Tibial artery (tissue), 4 donors: ENCODE measurements at regions not wholly inside any gene's neighbourhood (a gene's known extent, or its start where the extent isn't known, plus 50 kb on each side); places are given as distances from the start of the nearest gene placed in this dataset.

Experiments
- DNase-seq, 2 donors: peaks; one replicate each; pipeline ENCODE4 v3.0.0-alpha.2; 2019
- H3K27ac ChIP-seq, 2 donors: fragments of 200-600 bp; sonication (generic) in 1 of 2; 1 replicate in 1 of 2; 2 replicates in 1 of 2; pipeline ENCODE4 v1.5.1; 2018 to 2019; ENCODE audit warnings: mild to moderate bottlenecking in 1 of 2
- H3K27me3 ChIP-seq, 2 donors: fragments of 200-600 bp; sonication (generic) in 1 of 2; one replicate each; pipeline versions ENCODE4 v1.5.1 to v1.6.0; 2016 to 2019
- H3K36me3 ChIP-seq, 3 donors: fragments of 200-600 bp; sonication (generic) in 2 of 3; one replicate each; pipeline ENCODE4 v1.5.1; 2016 to 2019; ENCODE audit warnings: mild to moderate bottlenecking in 2 of 3
- H3K4me1 ChIP-seq, 4 donors: fragments of 200-600 bp; sonication (generic) in 2 of 4; 1 replicate in 3 of 4; 2 replicates in 1 of 4; pipeline ENCODE4 v1.5.1; 2016 to 2019
- H3K4me3 ChIP-seq, 2 donors: fragments of 200-600 bp; sonication (generic) in 1 of 2; 1 replicate in 1 of 2; 2 replicates in 1 of 2; pipeline ENCODE4 v1.5.1; 2018 to 2019; ENCODE audit warnings: mild to moderate bottlenecking in 2 of 2
- H3K9me3 ChIP-seq, 3 donors: fragments of 200-600 bp; sonication (generic) in 1 of 3; one replicate each; pipeline ENCODE4 v1.5.1; 2016 to 2019
- CTCF ChIP-seq, 2 experiments: fragments of 200-600 bp in 1 of 2; fragments of 450-650 bp in 1 of 2; IDR thresholded peaks; one replicate each; pipeline ENCODE4 v1.5.1; 2017 to 2019; ENCODE audit warnings: antibody characterized with exemption in 2 of 2, mild to moderate bottlenecking in 1 of 2, moderate library complexity in 1 of 2
- intact Hi-C: fragments of 100-400 bp; cut with DNase I; formaldehyde crosslinking; loops from one replicate; pipeline ENCODE4 v1.15.0; 2023; ENCODE audit warnings: low total_unique reads

GRCh38 chr2:103809941-103810441 is 1043.9 kb upstream of the POU3F3 start:
- DNase-seq, result no peak
- Histone ChIP-seq H3K27me3 (no peaks in the 10 kb centered on the region), H3K4me1 (no peaks in the 10 kb centered on the region), H3K27ac (no peak overlapping the region), H3K4me3 (no peak overlapping the region), H3K36me3 (no peaks in the 10 kb centered on the region), H3K9me3 (no peaks in the 10 kb centered on the region)
- no peak for TF ChIP-seq CTCF (IDR thresholded peaks at IDR 0.05)
- intact Hi-C loops, result no loop called here

- H3K4me3 ChIP-seq, result no peak overlapping the region
- DNase-seq, result no peak
- intact Hi-C loops, result no loop called here
- H3K27ac ChIP-seq, result no peak overlapping the region
- H3K36me3 ChIP-seq, result no peaks in the 10 kb centered on the region
- no peaks in the 10 kb centered on the region for H3K9me3 ChIP-seq
- H3K27me3 ChIP-seq, result no peaks in the 10 kb centered on the region
- H3K4me1 ChIP-seq, result no peaks in the 10 kb centered on the region
- no peak for TF ChIP-seq CTCF (IDR thresholded peaks at IDR 0.05)
Observed at GRCh38 chr2:103810875-103811274, 1043.0 kb upstream of the POU3F3 start.

- no peaks in the 10 kb centered on the region for H3K9me3 ChIP-seq
- no peak overlapping the region for H3K27ac ChIP-seq
- TF ChIP-seq CTCF (IDR thresholded peaks at IDR 0.05), result no peak
- H3K4me3 ChIP-seq, result no peak overlapping the region
- no peaks in the 10 kb centered on the region for H3K36me3 ChIP-seq
- no peak for DNase-seq
- no peaks in the 10 kb centered on the region for H3K27me3 ChIP-seq
- H3K4me1 ChIP-seq, result no peaks in the 10 kb centered on the region
- intact Hi-C loops, result no loop called here
Observed at GRCh38 chr2:103814016-103814415, 1039.9 kb upstream of the POU3F3 start.

- Histone ChIP-seq H3K4me1 (no peaks in the 10 kb centered on the region), H3K27ac (no peak overlapping the region), H3K27me3 (no peaks in the 10 kb centered on the region), H3K9me3 (no peaks in the 10 kb centered on the region), H3K36me3 (no peaks in the 10 kb centered on the region), H3K4me3 (no peak overlapping the region)
- TF ChIP-seq CTCF (IDR thresholded peaks at IDR 0.05), result no peak
- intact Hi-C loops, result no loop called here
- DNase-seq, result no peak
Observed at GRCh38 chr2:103815731-103816130, 1038.2 kb upstream of the POU3F3 start.

GRCh38 chr2:103817746-103818145 is 1036.2 kb upstream of the POU3F3 start:
- H3K4me3 ChIP-seq, result no peak overlapping the region
- H3K4me1 ChIP-seq, result no peaks in the 10 kb centered on the region
- H3K27ac ChIP-seq, result no peak overlapping the region
- no peak for TF ChIP-seq CTCF (IDR thresholded peaks at IDR 0.05)
- H3K36me3 ChIP-seq, result no peaks in the 10 kb centered on the region
- intact Hi-C loops, result no loop called here
- H3K27me3 ChIP-seq, result no peaks in the 10 kb centered on the region
- DNase-seq, result no peak
- H3K9me3 ChIP-seq, result no peaks in the 10 kb centered on the region

GRCh38 chr2:103818176-103818575 is 1035.7 kb upstream of the POU3F3 start:
- no peaks in the 10 kb centered on the region for H3K27me3 ChIP-seq

More at GRCh38 chr2:103818176-103818575, 1035.7 kb upstream of the POU3F3 start:
- Histone ChIP-seq H3K9me3 (no peaks in the 10 kb centered on the region), H3K4me3 (no peak overlapping the region), H3K27ac (no peak overlapping the region), H3K36me3 (no peaks in the 10 kb centered on the region), H3K4me1 (no peaks in the 10 kb centered on the region)
- no peak for DNase-seq
- no peak for TF ChIP-seq CTCF (IDR thresholded peaks at IDR 0.05)
- intact Hi-C loops, result no loop called here
